ENCODE measurements at regions not wholly inside any gene's neighbourhood (a gene's known extent, or its start where the extent isn't known, plus 50 kb on each side); places are given as distances from the start of the nearest gene placed in this dataset.

- TF ChIP-seq, protein P1, sequence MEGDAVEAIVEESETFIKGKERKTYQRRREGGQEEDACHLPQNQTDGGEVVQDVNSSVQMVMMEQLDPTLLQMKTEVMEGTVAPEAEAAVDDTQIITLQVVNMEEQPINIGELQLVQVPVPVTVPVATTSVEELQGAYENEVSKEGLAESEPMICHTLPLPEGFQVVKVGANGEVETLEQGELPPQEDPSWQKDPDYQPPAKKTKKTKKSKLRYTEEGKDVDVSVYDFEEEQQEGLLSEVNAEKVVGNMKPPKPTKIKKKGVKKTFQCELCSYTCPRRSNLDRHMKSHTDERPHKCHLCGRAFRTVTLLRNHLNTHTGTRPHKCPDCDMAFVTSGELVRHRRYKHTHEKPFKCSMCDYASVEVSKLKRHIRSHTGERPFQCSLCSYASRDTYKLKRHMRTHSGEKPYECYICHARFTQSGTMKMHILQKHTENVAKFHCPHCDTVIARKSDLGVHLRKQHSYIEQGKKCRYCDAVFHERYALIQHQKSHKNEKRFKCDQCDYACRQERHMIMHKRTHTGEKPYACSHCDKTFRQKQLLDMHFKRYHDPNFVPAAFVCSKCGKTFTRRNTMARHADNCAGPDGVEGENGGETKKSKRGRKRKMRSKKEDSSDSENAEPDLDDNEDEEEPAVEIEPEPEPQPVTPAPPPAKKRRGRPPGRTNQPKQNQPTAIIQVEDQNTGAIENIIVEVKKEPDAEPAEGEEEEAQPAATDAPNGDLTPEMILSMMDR (IDR thresholded peaks at IDR 0.05; ENCODE audit: low read depth, low read length, missing control alignments) = no peak
These were observed 151.5 kb upstream of the RXFP2 start for GRCh38 chr13:31587698-31588266.

GRCh38 chr13:31588316-31588715 is 151.0 kb upstream of the RXFP2 start:
- TF ChIP-seq, protein P1 (IDR thresholded peaks at IDR 0.05; ENCODE audit: low read depth, low read length, missing control alignments) = no peak
- no peak for DNase-seq (ENCODE audit: extremely low read depth, low read depth)
- no peak overlapping the region for H3K4me3 ChIP-seq (replicated peaks; ENCODE audit: low read depth, low read length)

More at GRCh38 chr13:31587698-31588266, 151.5 kb upstream of the RXFP2 start:
- H3K4me3 ChIP-seq (replicated peaks; ENCODE audit: low read depth, low read length) = no peak overlapping the region
- DNase-seq (ENCODE audit: extremely low read depth, low read depth) = no peak

DNA sequence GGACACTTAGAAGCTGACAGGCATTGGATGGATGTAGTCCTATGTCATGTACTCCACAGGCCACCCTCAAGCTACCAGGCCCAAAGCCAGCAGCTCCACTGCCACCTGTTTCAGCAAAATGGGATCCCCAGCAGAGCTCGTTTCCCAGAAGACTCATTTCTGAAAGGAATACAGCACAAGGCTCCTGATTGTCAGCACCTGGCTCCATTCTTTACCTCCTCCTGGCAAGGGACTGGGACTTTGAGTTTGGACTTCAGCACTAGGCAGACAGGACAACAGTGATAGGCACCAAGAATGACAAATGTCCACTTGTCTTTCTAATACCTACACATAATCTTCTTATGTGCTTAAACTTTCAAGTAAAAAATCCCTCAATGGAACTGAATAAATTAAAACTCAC is 150.4 kb upstream of the RXFP2 start:
- no peak overlapping the region for H3K4me3 ChIP-seq (replicated peaks; ENCODE audit: low read depth, low read length)
- TF ChIP-seq, protein P1 (IDR thresholded peaks at IDR 0.05; ENCODE audit: low read depth, low read length, missing control alignments) = no peak
- no peak for DNase-seq (ENCODE audit: extremely low read depth, low read depth)

GRCh38 chr13:31591642-31592233 is 147.6 kb upstream of the RXFP2 start:
- no peak for DNase-seq (ENCODE audit: extremely low read depth, low read depth)
- TF ChIP-seq, protein P1 (IDR thresholded peaks at IDR 0.05; ENCODE audit: low read depth, low read length, missing control alignments) = no peak
- no peak overlapping the region for H3K4me3 ChIP-seq (replicated peaks; ENCODE audit: low read depth, low read length)

- DNase-seq (ENCODE audit: extremely low read depth, low read depth) = no peak
- no peak overlapping the region for H3K4me3 ChIP-seq (replicated peaks; ENCODE audit: low read depth, low read length)
- TF ChIP-seq, protein P1 (IDR thresholded peaks at IDR 0.05; ENCODE audit: low read depth, low read length, missing control alignments) = no peak
These were observed 145.3 kb upstream of the RXFP2 start for GRCh38 chr13:31594056-31594455.

DNA sequence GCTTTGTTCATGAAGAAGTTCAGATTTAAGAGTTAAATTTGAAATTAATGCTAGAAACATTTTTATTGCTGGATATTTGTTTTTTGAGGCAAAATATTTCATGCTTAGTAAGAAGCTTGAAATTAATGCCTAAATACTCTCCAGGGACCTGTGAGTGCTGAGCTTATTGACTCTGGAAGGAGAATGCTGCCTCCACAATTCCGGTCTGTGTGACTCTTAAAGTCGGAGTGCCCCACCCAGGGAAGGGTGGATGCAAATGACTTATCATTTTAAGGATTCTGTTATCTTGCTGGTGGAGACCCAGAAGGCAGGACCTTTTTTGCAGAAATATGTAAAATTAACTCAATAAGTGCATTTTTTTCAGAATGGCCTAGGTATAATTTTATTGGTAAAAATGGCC is 143.8 kb upstream of the RXFP2 start:
- DNase-seq (ENCODE audit: extremely low read depth, low read depth) = no peak
- TF ChIP-seq, protein P1 (IDR thresholded peaks at IDR 0.05; ENCODE audit: low read depth, low read length, missing control alignments) = no peak
- H3K4me3 ChIP-seq (replicated peaks; ENCODE audit: low read depth, low read length) = no peak overlapping the region

GRCh38 chr13:31598990-31599389 is 140.3 kb upstream of the RXFP2 start:
- TF ChIP-seq, protein P1 (IDR thresholded peaks at IDR 0.05; ENCODE audit: low read depth, low read length, missing control alignments) = no peak
- no peak for DNase-seq (ENCODE audit: extremely low read depth, low read depth)

More at GRCh38 chr13:31598990-31599389, 140.3 kb upstream of the RXFP2 start:
- H3K4me3 ChIP-seq (replicated peaks; ENCODE audit: low read depth, low read length) = no peak overlapping the region

Data from HFF-Myc (cell line).